Small intestine (tissue), 7 donors: ENCODE measurements at regions not wholly inside any gene's neighbourhood (a gene's known extent, or its start where the extent isn't known, plus 50 kb on each side); places are given as distances from the start of the nearest gene placed in this dataset.

Source experiments
- DNase-seq, 2 donors: peaks; one replicate each; pipeline versions ENCODE4 v3.0.0 to v3.0.0-alpha.2; 2013
- FAIRE-seq: peaks from 2 replicates; lab custom pipeline; 2012; peaks lifted over from hg19 to GRCh38; lab: Jason Lieb, UNC
- H3K27ac ChIP-seq, 3 donors: one replicate each; pipeline ENCODE4 v1.5.1; 2013; ENCODE audit warnings: low read length in 2 of 3, mild to moderate bottlenecking in 2 of 3, control low read depth in 1 of 3, inconsistent platforms in 1 of 3, low read depth in 1 of 3, moderate library complexity in 1 of 3
- H3K27me3 ChIP-seq, 3 donors: one replicate each; pipeline ENCODE4 v1.6.1; 2013; ENCODE audit warnings: low read length in 3 of 3, inconsistent platforms in 1 of 3; ENCODE audit not compliant: control insufficient read depth in 3 of 3, insufficient read depth in 3 of 3
- H3K36me3 ChIP-seq, 3 donors: one replicate each; pipeline ENCODE4 v1.6.1; 2013; ENCODE audit warnings: low read length in 3 of 3, inconsistent platforms in 1 of 3, low read depth in 1 of 3, mild to moderate bottlenecking in 1 of 3, moderate library complexity in 1 of 3; ENCODE audit not compliant: control insufficient read depth in 3 of 3, insufficient read depth in 2 of 3
- H3K4me1 ChIP-seq, 3 donors: one replicate each; pipeline ENCODE4 v1.6.1; 2013; ENCODE audit warnings: low read length in 2 of 3, inconsistent platforms in 1 of 3, low read depth in 1 of 3, mild to moderate bottlenecking in 1 of 3, moderate library complexity in 1 of 3; ENCODE audit not compliant: control insufficient read depth in 3 of 3, insufficient read depth in 2 of 3
- H3K4me3 ChIP-seq, 3 donors: one replicate each; pipeline ENCODE4 v1.5.1; 2013; ENCODE audit warnings: low read length in 3 of 3, control low read depth in 1 of 3, inconsistent platforms in 1 of 3, low read depth in 1 of 3, mild to moderate bottlenecking in 1 of 3, moderate library complexity in 1 of 3
- H3K9me3 ChIP-seq, 2 donors: one replicate each; pipeline ENCODE4 v1.6.1; 2013; ENCODE audit warnings: low read depth in 1 of 2, low read length in 1 of 2; ENCODE audit not compliant: control insufficient read depth in 2 of 2, insufficient read depth in 1 of 2
- WGBS, 3 donors: extraction: QIAGEN DNeasy Blood & Tissue Kit; methylation state at CpG; one replicate each; pipeline ENCODE4 v1.1.7; 2013; 5-methylcytosine and 5-hydroxymethylcytosine counted together
- donor health status: healthy with polysubstance abuse.
- donor health status: control.
- donor health status: control.
- donor health status: Bipolar disorder and iron deficiency.
- donor health status: healthy.

DNA sequence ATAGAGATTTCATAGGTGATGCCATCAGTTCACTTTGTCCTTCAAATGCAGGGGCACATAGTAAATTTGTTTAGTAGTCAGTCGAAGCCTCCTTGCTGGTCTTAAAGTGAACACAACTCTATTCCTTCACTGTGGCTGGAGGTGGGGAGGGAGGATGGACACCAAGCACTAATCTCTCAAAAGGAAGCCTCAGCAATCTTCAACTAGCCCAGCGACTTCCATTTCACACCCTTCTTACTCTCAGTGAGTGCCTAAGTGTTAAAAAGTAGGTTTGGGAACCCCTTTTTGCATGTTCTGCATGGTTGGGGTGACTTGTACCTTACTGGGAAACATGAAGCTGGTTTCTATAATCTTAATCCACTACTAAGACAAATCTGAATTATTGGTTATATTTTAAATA is 96.0 kb upstream of the GUCY1A1 start:
- DNase-seq (no peak), FAIRE-seq (no peak)
- 39 to 71% (median 57%) methylated on average over 2 of the region's 2 CpGs for WGBS, 3 donors
- H3K36me3 ChIP-seq = no peaks in the 10 kb centered on the region
- H3K4me3 ChIP-seq = no peak overlapping the region
- peaks cover 0 to 8% of the 10 kb centered on the region in 2 donors for H3K9me3 ChIP-seq
- no peaks in the 10 kb centered on the region for H3K4me1 ChIP-seq
- H3K27ac ChIP-seq = no peak overlapping the region
- no peaks in the 10 kb centered on the region for H3K27me3 ChIP-seq

DNA sequence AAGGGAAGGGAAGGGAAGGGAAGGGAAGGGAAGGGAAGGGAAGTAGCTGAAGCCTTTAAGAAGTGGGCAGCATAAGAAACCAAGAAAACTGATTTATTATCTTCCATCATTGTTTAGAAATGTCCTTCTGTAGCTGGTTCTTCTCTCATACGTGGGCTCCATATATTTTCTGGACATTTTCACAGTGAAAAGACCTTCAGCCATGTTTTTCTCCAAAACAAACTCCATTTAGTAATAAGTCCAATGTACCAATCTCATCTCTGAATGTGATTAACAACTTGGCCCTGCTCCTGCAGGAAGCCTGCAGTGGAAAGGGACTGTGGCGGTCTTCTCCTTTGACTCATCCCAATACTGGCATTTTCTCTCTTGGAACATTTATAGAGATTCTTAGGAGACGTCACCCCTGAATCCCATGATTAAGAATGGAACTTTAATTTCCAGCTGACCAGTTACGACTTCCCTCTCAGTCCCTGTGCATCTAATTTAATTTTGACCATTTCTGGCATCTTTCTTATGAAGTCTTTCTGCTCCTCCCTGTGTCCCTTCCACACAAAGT is 96.6 kb upstream of the GUCY1A1 start:
- Histone ChIP-seq H3K36me3 (no peaks in the 10 kb centered on the region), H3K27ac (no peak overlapping the region), H3K27me3 (no peaks in the 10 kb centered on the region), H3K4me1 (no peaks in the 10 kb centered on the region), H3K4me3 (no peak overlapping the region), H3K9me3 (peaks cover 0 to 8% of the 10 kb centered on the region in 2 donors)
- DNase-seq = no peak
- 75 to 82% (median 77%) methylated on average over 4 of the region's 4 CpGs for WGBS, 3 donors
- FAIRE-seq = no peak

DNA sequence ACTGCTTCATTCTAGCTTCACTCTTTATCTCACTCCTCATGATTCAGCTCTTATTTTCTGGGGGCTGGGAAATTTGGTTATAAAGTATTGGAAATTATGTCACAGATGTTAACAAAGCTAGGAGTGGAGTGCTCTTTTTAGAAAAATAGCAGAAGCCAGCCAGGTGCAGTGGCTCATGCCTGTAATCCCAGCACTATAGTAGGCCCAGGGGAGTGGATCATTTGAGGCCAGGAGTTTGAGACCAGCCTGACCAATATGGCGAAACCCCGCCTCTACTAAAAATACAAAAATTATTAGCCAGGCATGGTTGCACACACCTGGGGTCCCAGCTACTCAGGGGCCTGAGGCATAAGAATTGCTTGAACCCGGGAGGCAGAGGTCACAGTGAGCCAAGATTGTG is 97.2 kb upstream of the GUCY1A1 start:
- no peak for DNase-seq
- Histone ChIP-seq H3K27ac (no peak overlapping the region), H3K9me3 (peaks cover 0 to 8% of the 10 kb centered on the region in 2 donors), H3K4me1 (no peaks in the 10 kb centered on the region), H3K27me3 (no peaks in the 10 kb centered on the region), H3K4me3 (no peak overlapping the region), H3K36me3 (no peaks in the 10 kb centered on the region)
- no peak for FAIRE-seq
- WGBS, 3 donors = 88 to 95% (median 92%) methylated on average over 3 of the region's 3 CpGs

DNA sequence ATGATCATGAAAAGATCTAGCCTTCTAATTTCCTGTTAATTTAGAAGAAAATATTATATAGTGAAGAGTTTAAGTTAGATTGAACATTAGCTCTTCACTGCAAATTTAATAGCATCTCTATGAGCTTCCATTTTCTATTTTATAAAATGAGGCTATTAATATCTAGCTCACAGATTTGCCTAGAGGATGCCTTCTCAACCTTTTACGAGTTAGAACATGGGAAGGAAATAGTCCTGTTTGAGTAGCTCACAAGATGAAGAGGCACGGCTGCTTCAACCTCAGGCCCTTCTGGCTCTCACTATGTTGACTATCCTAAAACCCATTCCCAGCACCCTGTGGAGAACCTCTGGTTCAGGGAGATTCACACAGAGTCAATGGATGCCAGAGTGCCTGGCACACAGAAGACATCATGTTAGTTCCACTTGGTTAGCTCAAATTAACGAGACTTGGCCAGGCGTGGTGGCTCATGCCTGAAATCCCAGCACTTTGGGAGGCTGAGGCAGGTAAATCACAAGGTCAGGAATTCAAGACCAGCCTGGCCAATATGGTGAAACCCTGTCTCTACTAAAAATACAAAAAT is 97.9 kb upstream of the GUCY1A1 start:
- no peak for FAIRE-seq
- Histone ChIP-seq H3K27ac (no peak overlapping the region), H3K9me3 (peaks cover 0 to 8% of the 10 kb centered on the region in 2 donors), H3K27me3 (no peaks in the 10 kb centered on the region), H3K4me1 (no peaks in the 10 kb centered on the region), H3K36me3 (no peaks in the 10 kb centered on the region), H3K4me3 (no peak overlapping the region)
- no peak for DNase-seq
- WGBS, 3 donors = 85 to 93% (median 92%) methylated on average over 4 of the region's 4 CpGs

DNA sequence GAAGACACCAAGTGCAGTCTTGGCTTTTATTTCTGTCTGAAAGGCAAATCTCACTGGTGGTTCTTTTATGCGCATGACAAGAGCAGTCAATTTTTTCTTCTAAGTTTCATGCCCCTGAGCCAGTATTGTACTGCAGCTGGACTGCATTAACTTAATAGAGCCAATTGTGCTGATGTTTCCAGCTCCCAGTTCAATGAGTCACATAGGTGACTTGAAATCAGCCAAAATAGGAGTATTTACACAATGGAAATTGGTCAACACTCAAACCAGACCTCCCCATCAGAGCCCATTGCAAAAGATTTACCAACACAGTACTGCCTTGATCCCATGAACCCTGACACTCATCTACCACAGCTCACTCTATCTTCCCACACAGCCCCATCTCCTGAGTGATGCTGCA is 100.3 kb upstream of the GUCY1A1 start:
- no peaks in the 10 kb centered on the region for H3K36me3 ChIP-seq
- no peaks in the 10 kb centered on the region for H3K27me3 ChIP-seq
- 92 to 100% (median 97%) methylated on average over 1 of the region's 1 CpG for WGBS, 3 donors
- no peak for FAIRE-seq
- no peak overlapping the region for H3K4me3 ChIP-seq
- no peak overlapping the region for H3K27ac ChIP-seq
- no peaks in the 10 kb centered on the region for H3K4me1 ChIP-seq
- no peak for DNase-seq
- peaks cover 0 to 3% of the 10 kb centered on the region in 2 donors for H3K9me3 ChIP-seq

DNA sequence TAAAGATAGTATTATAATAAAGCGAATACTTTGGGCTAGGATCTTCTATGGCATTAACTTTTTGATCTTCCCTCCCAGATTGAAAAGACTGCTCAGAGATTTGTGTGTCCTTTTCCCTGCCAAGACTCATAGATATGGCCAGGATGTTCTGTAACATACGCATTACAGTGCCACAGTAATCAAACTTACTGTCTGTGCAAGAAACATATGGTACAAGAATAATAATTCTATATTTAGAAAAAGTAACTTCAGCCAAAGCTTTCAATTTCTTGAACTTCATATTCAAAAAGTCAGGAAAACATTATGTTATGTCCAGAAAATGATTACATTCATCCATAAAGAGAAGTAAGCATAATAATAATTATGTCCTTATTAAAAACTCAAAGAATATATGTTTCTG is 100.9 kb upstream of the GUCY1A1 start:
- no peak for DNase-seq
- Histone ChIP-seq H3K9me3 (peaks cover 0 to 3% of the 10 kb centered on the region in 2 donors), H3K4me3 (no peak overlapping the region), H3K27ac (no peak overlapping the region), H3K27me3 (no peaks in the 10 kb centered on the region), H3K4me1 (no peaks in the 10 kb centered on the region), H3K36me3 (no peaks in the 10 kb centered on the region)
- 79 to 81% (median 81%) methylated on average over 2 of the region's 2 CpGs for WGBS, 3 donors
- FAIRE-seq = no peak

DNA sequence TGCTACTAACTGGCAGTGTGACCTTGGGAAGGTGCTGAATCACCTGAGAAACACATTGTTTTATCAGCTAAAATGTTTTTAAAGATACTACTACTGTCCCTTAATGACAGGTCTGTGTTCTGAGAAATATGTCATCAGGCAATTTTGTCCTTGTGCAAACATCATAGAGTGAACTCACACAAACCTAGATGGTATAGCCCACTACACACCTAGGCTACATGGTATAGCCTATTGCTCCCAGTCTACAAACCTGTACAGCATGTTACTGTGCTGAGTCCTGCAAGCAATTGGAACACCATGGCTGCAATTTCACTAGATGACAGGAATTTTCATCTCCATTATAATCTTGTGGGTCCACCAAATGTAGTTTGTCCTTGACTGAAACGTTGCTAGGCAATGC is 101.3 kb upstream of the GUCY1A1 start:
- no peaks in the 10 kb centered on the region for H3K4me1 ChIP-seq
- peaks cover 0 to 3% of the 10 kb centered on the region in 2 donors for H3K9me3 ChIP-seq
- H3K27me3 ChIP-seq = no peaks in the 10 kb centered on the region
- no peaks in the 10 kb centered on the region for H3K36me3 ChIP-seq
- WGBS, 3 donors = 28 to 56% (median 28%) methylated on average over 1 of the region's 1 CpG
- DNase-seq (no peak), FAIRE-seq (no peak)
- no peak overlapping the region for H3K4me3 ChIP-seq
- H3K27ac ChIP-seq = no peak overlapping the region

DNA sequence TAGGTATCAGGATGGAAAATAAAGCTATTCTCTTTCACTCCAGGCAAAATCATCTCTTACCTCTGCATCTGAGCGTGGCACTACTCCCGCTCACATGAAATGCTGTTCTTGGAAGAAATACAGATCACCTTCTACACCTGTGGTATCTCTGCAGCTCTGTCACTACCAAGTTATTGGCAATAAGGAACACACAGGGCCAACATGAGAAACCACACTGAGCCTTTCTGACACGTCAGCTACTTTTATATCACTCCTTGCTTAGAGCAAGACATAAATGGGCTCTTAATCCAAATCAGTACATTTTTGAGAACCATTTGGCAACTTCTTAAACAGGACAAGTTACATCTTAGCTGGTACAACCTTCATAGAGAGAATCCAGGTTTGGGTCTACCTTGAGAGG is 101.8 kb upstream of the GUCY1A1 start:
- WGBS, 3 donors = 88 to 91% (median 89%) methylated on average over 3 of the region's 3 CpGs
- FAIRE-seq = no peak

DNA sequence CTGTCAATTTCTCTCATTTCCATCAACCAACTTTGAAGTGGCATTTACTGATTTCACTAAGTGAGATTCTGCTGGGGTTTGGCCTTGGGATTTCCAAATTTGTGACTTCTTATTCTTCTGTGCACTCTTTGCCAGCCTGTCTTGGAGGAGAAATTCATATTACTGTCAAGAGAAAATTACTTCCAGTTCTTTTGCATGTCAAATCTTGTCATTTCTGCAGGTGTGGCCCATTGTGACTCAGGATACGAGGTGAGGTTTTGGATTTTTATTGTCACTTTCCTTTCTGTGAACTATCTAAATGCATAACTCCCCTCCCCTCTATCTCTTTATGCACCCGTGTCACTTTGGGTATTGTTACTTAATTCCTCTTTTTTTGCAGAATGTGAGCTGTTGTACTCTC is 102.6 kb upstream of the GUCY1A1 start:
- FAIRE-seq = no peak

More for the DNA sequence above, 101.8 kb upstream of the GUCY1A1 start:
- Histone ChIP-seq H3K9me3 (peaks cover 0 to 3% of the 10 kb centered on the region in 2 donors), H3K27ac (no peak overlapping the region), H3K4me3 (no peak overlapping the region), H3K36me3 (no peaks in the 10 kb centered on the region), H3K27me3 (no peaks in the 10 kb centered on the region), H3K4me1 (no peaks in the 10 kb centered on the region)
- no peak for DNase-seq

More for the DNA sequence above, 102.6 kb upstream of the GUCY1A1 start:
- H3K4me3 ChIP-seq = no peak overlapping the region
- no peak for DNase-seq
- H3K27ac ChIP-seq = no peak overlapping the region
- H3K27me3 ChIP-seq = no peaks in the 10 kb centered on the region
- 51 to 63% (median 52%) methylated on average over 2 of the region's 2 CpGs for whole genome bisulfite sequencing, 3 donors
- no peaks in the 10 kb centered on the region for H3K4me1 ChIP-seq
- no peaks in the 10 kb centered on the region for H3K36me3 ChIP-seq
- H3K9me3 ChIP-seq = peaks cover 0 to 3% of the 10 kb centered on the region in 2 donors
